PC-9 (cell line): ENCODE measurements at regions not wholly inside any gene's neighbourhood (a gene's known extent, or its start where the extent isn't known, plus 50 kb on each side); places are given as distances from the start of the nearest gene placed in this dataset.

Experiments used
- BruUV-seq: library from RNA; stranded (reverse); fragments of 400-500 nt; replicated peaks from 2 replicates; lab custom pipeline; 2021; lab: Mats Ljungman, UMichigan
- CTCF ChIA-PET: fragments of 300-600 bp; sonication (Branson Sonifier 250); formaldehyde crosslinking; loops from one replicate; lab custom pipeline; 2022; ENCODE audit warnings: antibody characterized with exemption; lab: Charles Lee
- POLR2A ChIA-PET: fragments of 300-600 bp; sonication (Branson Sonifier 250); formaldehyde crosslinking; loops from one replicate; lab custom pipeline; 2022; ENCODE audit warnings: antibody characterized with exemption; ENCODE audit not compliant: unreplicated experiment; lab: Charles Lee
- DNase-seq, 2 experiments: peaks; one replicate each; pipeline versions ENCODE4 v3.0.0 to v3.0.0-alpha.2; 2015 to 2022; ENCODE audit warnings: mixed read lengths in 1 of 2
- H2AFZ ChIP-seq: fragments of 200-600 bp; sonication (generic); 2 replicates; pipeline ENCODE4 v1.8.1; 2017; ENCODE audit warnings: antibody characterized with exemption
- H3F3A ChIP-seq: fragments of 200-600 bp; sonication (generic); 2 replicates; pipeline ENCODE4 v1.8.1; 2017; ENCODE audit warnings: antibody characterized with exemption, mild to moderate bottlenecking, low read depth; ENCODE audit not compliant: insufficient read depth
- H3K27ac ChIP-seq: fragments of 200-600 bp; sonication (generic); 2 replicates; pipeline ENCODE4 v1.6.1; 2016; ENCODE audit warnings: mixed run types
- H3K27me3 ChIP-seq: fragments of 200-600 bp; sonication (generic); 2 replicates; pipeline ENCODE4 v1.6.1; 2016; ENCODE audit warnings: low read depth, mixed run types; ENCODE audit not compliant: insufficient read depth
- H3K36me3 ChIP-seq: fragments of 200-600 bp; sonication (generic); 2 replicates; pipeline ENCODE4 v1.6.1; 2016; ENCODE audit warnings: low read depth, mixed run types
- H3K4me1 ChIP-seq: fragments of 200-600 bp; sonication (generic); replicated peaks from 2 replicates; pipeline ENCODE4 v1.6.1; 2016; ENCODE audit warnings: mixed run types; ENCODE audit not compliant: insufficient read depth
- H3K4me2 ChIP-seq: fragments of 200-600 bp; sonication (generic); 2 replicates; pipeline ENCODE4 v1.6.1; 2017; ENCODE audit warnings: mixed run types
- H3K4me3 ChIP-seq: fragments of 200-600 bp; sonication (generic); 2 replicates; pipeline ENCODE4 v1.6.1; 2016; ENCODE audit warnings: mixed run types
- H3K79me2 ChIP-seq: fragments of 200-600 bp; sonication (generic); 2 replicates; pipeline ENCODE4 v1.6.1; 2017; ENCODE audit warnings: low read depth, mixed run types
- H3K9me2 ChIP-seq: fragments of 200-600 bp; sonication (generic); 2 replicates; pipeline ENCODE4 v1.8.1; 2017; ENCODE audit warnings: mild to moderate bottlenecking; ENCODE audit not compliant: insufficient read depth
- H3K9me3 ChIP-seq: fragments of 200-600 bp; sonication (generic); 2 replicates; pipeline ENCODE4 v1.8.1; 2016; ENCODE audit warnings: low read depth; ENCODE audit not compliant: insufficient read depth
- H4K20me1 ChIP-seq: fragments of 200-600 bp; sonication (generic); 2 replicates; pipeline ENCODE4 v1.8.1; 2017; ENCODE audit not compliant: insufficient read depth
- EZH2 ChIP-seq: fragments of 200-600 bp; sonication (generic); IDR thresholded peaks from 2 replicates; pipeline ENCODE4 v1.8.0; 2017; ENCODE audit warnings: antibody characterized with exemption, low read depth
- intact Hi-C: fragments of 100-400 bp; cut with micrococcal nuclease; formaldehyde crosslinking; loops from one replicate; pipeline ENCODE4 v1.10.0; 2022; ENCODE audit not compliant: unreplicated experiment
- TF ChIP-seq, protein P1 (sequence below): fragments of 200-600 bp; sonication (generic); conservative IDR thresholded peaks from 2 replicates; pipeline ENCODE4 v1.6.1; 2017; ENCODE audit warnings: mixed run types, antibody characterized with exemption, mild to moderate bottlenecking, moderate library complexity

- H3K9me2 ChIP-seq = no peaks in the 10 kb centered on the region
- POLR2A ChIA-PET = no interaction called here
- no peak overlapping the region for H3K4me3 ChIP-seq
- TF ChIP-seq, protein P1, sequence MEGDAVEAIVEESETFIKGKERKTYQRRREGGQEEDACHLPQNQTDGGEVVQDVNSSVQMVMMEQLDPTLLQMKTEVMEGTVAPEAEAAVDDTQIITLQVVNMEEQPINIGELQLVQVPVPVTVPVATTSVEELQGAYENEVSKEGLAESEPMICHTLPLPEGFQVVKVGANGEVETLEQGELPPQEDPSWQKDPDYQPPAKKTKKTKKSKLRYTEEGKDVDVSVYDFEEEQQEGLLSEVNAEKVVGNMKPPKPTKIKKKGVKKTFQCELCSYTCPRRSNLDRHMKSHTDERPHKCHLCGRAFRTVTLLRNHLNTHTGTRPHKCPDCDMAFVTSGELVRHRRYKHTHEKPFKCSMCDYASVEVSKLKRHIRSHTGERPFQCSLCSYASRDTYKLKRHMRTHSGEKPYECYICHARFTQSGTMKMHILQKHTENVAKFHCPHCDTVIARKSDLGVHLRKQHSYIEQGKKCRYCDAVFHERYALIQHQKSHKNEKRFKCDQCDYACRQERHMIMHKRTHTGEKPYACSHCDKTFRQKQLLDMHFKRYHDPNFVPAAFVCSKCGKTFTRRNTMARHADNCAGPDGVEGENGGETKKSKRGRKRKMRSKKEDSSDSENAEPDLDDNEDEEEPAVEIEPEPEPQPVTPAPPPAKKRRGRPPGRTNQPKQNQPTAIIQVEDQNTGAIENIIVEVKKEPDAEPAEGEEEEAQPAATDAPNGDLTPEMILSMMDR = no peak
- no peak for TF ChIP-seq EZH2
- no peaks in the 10 kb centered on the region for H4K20me1 ChIP-seq
- no peaks in the 10 kb centered on the region for H3K4me1 ChIP-seq
- CTCF ChIA-PET = no interaction called here
- H3K79me2 ChIP-seq = no peaks in the 10 kb centered on the region
- BruUV-seq = no TSS peak
- H2AFZ ChIP-seq = no peak overlapping the region
- H3K27ac ChIP-seq = no peak overlapping the region
- intact Hi-C loops = no loop called here
- H3K27me3 ChIP-seq = no peaks in the 10 kb centered on the region
- no peaks in the 10 kb centered on the region for H3K9me3 ChIP-seq
- no peak overlapping the region for H3K4me2 ChIP-seq
- no peaks in the 10 kb centered on the region for H3F3A ChIP-seq
- no peak for DNase-seq
- H3K36me3 ChIP-seq = no peaks in the 10 kb centered on the region
These were observed 104.4 kb upstream of the VANGL1 start for GRCh38 chr1:115537415-115537814.

DNA sequence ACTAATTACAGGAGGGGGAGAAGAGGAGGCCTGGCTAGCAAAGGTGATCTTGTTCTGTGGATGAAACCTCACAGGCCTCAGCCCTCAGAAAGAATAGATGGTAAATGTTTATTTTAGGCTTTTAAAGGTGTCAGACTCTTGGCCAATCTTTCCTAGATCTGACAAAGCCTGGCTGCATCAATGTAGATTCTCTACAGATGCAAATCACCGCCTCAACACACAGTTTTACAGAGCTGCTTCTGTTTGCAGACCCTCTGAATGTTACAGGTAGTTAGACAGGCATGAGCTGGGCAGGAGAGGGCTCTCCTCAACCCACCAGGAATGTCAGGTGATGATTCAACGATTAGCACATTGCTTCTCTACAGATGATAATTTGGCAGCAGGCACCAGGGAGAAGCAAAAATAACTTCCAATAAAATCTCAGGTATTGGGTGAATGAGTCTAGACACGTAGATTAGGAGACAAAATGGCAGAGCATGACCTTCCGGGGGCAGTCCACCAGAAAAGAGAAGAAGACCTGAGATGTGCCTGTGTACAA is 105.4 kb upstream of the VANGL1 start:
- Histone ChIP-seq H3K4me3 (no peak overlapping the region), H3K9me3 (no peaks in the 10 kb centered on the region), H3K79me2 (no peaks in the 10 kb centered on the region), H3K27me3 (no peaks in the 10 kb centered on the region), H3F3A (no peaks in the 10 kb centered on the region), H3K4me1 (peaks cover 8% of the 10 kb centered on the region), H3K9me2 (no peaks in the 10 kb centered on the region), H4K20me1 (no peaks in the 10 kb centered on the region), H2AFZ (no peak overlapping the region), H3K4me2 (no peak overlapping the region), H3K36me3 (no peaks in the 10 kb centered on the region), H3K27ac (no peak overlapping the region)
- BruUV-seq = no TSS peak
- ChIA-PET CTCF (no interaction called here), POLR2A (no interaction called here)
- intact Hi-C loops = no loop called here
- TF ChIP-seq EZH2 = no peak
- TF ChIP-seq, protein P1 = no peak
- DNase-seq = no peak

- no TSS peak for BruUV-seq
- no peak for TF ChIP-seq EZH2
- TF ChIP-seq, protein P1 = no peak
- no peaks in the 10 kb centered on the region for H3K9me3 ChIP-seq
- no peak for DNase-seq
- H3K27me3 ChIP-seq = no peaks in the 10 kb centered on the region
- CTCF ChIA-PET = no interaction called here
- no peak overlapping the region for H3K27ac ChIP-seq
- H2AFZ ChIP-seq = no peak overlapping the region
- H3K9me2 ChIP-seq = no peaks in the 10 kb centered on the region
- H3K4me2 ChIP-seq = no peak overlapping the region
- intact Hi-C loops = no loop called here
- no peaks in the 10 kb centered on the region for H3K36me3 ChIP-seq
- H4K20me1 ChIP-seq = no peaks in the 10 kb centered on the region
- POLR2A ChIA-PET = no interaction called here
- no peak overlapping the region for H3K4me3 ChIP-seq
- no peaks in the 10 kb centered on the region for H3F3A ChIP-seq
- H3K4me1 ChIP-seq = peaks cover 29% of the 10 kb centered on the region
- no peaks in the 10 kb centered on the region for H3K79me2 ChIP-seq
These were observed 107.7 kb upstream of the VANGL1 start for GRCh38 chr1:115534106-115534505.
